Activated naive CD4-positive, alpha-beta T cell treated with anti-CD3 and anti-CD28 coated beads, Interleukin-2, amount 50 U/mL, for 16 hours (primary cell): ENCODE measurements at regions not wholly inside any gene's neighbourhood (a gene's known extent, or its start where the extent isn't known, plus 50 kb on each side); places are given as distances from the start of the nearest gene placed in this dataset.

Experiments used
- DNase-seq: peaks from one replicate; pipeline ENCODE4 v3.0.0-alpha.2; 2020

DNA sequence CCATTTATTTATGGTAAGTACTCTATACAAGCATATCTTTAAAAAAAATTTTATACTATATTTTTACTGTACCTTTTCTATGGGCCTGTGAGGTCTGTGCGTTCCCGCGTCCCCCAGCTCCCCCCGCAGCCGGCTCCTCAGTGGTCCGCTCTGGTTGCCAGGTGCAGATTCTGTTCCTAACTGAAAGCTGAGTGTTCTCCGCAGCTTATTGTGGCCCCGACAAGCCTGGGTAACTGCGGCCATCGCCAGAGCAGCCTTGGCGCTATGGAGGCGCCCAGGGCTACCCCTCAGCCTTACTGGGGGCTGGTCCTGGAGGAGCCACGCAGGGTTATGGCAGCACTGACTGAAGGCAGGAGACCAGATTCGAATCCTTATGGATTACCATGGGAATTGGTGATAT is 896.8 kb downstream of the PCDH17 start:
- DNase-seq = no peak

DNA sequence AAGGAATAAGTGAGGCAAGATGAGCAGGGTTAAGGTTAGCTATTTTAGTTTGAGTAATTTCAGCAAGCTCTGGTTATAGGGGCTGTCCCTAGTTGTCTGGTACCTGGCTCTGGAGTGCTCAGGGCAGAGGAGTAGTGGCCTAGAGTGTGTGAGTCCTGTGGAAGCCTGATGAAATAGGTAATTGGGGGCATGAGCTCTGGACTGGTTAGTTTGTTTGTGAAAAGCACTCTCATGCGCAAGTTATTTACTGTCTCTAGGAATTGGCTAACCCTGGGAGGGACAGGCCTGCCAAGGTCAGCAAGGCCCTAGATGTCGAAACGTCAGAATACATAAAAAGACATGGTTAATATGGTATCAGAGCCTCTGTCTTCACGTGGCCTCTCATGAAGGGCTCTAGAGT is 900.1 kb downstream of the PCDH17 start:
- DNase-seq = no peak

DNA sequence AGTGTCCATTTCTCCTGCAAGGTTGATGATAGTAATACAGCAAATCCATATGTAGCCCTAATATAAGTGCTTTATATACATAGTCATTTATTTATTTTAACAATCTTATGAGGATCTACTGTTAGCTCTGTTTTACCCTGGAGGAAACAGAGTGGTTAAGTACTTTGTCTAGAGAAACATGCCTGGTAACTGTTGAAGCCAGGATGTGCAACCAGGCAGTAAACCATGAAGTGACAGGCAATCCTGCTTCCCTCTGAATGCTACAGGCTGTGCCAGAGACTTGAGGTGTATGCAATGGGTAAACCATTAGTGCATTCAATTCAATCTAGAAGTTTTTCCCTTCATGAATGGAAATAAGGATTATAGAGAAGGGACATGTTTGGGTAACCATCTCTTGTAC is 911.0 kb downstream of the PCDH17 start:
- DNase-seq = no peak

DNA sequence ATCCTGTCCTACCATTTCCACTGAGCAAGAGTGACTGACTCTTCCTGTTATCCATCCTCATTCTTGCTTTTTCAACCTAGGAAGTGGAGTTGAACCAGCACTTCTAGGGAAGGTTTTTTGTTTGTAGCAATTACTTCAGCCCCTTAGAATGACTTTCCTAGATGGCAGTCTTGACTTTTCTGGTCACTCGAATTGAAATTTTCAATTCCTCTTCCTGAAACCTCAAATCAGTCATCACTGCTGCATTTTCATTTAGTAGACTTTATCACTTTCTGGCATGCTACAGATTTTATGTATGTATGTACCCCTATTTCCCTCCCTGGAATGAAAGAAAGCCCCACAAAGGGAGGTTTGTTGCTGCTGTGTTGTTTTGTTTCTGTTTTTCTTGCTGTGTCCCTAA is 915.9 kb downstream of the PCDH17 start:
- no peak for DNase-seq

DNA sequence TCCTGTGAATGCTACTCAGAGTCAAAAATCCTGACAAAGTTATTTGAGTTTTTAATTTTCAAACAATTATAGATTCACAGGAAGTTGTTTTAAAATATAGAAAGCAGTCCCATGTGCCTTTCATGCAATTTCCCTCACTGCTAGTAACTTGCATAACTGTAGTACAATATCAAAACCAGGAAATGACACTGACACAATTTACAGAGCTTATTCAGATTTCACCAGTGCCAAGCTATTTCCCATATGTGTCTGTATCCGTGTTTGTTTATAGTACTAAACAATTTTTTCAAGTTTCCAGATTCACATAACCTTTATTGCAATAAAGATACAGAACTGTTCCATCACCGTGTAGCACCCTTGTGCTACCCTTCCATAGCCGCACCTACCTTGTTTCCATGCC is 934.6 kb downstream of the PCDH17 start:
- DNase-seq = no peak

DNA sequence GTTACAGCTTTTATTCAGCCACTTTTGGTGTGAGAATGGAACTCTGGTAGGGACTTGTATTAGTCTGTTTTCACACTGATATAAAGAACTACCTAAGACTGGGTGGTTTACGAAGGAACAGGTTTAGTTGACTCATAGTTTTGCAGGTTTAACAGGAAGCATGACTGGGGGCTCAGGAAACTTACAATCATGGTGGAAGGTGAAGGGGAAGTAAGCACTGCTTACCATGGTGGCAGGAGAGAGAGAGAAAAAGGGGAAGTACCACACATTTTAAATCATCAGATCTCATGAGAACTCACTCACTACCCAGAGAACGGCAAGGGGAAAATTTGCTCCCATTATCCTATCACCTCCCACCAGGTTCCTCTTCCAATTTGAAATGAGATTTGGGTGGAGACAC is 942.2 kb downstream of the PCDH17 start:
- no peak for DNase-seq

DNA sequence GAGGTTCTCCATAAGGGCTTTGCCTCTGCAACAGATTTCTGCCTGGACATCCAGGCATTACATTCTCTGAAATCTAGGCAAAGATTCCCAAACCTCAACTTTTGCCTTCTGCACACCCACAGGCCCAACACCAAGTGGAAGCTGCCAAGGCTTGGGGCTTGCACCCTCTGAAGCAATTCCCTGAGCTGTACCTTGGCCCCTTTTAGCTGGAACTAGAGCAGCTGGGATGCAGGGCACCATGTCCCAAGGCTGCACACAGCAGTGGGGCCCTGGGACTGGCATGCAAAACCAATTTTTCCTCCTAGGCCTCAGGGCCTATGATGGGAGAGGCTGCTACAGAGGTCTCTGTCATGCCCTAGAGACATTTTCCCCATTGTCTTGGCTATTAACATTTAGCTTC is 943.2 kb downstream of the PCDH17 start:
- DNase-seq = no peak

DNA sequence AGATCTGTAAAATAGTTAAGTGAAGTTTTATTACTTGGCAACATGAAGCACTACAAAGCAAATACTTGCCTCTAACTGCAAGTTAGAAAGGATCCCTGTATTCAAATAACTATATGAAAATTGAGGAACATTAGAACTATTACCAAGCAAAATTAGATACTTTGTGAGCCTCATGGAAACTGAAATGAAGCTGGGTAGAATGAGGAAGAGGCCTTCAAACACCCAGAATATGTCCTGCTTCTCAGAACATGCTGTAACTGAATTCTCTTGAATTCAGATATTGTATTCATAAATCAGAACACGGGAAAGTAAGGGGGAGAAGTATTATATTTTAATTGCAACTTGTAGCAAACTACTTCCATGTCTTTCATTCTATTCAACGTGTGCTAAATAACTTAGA is 947.9 kb downstream of the PCDH17 start:
- no peak for DNase-seq

DNA sequence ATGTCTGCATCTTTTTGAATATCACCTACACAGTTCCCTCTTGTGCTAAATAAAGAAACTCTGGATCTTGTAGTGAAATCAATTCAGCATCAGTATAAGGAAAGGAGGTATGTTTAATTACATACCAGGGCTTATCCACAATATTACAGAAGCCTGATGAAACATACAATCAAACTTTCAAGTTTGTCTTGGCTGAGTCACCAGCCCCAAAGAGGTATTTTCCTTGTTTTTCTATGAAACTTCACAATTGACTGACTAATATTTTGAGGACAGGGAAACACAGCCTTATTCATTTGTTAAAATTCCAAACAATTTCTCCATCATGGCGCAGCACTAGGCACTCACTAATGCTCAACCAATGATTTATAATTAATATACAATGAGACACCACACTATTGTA is 952.4 kb downstream of the PCDH17 start:
- DNase-seq = no peak

DNA sequence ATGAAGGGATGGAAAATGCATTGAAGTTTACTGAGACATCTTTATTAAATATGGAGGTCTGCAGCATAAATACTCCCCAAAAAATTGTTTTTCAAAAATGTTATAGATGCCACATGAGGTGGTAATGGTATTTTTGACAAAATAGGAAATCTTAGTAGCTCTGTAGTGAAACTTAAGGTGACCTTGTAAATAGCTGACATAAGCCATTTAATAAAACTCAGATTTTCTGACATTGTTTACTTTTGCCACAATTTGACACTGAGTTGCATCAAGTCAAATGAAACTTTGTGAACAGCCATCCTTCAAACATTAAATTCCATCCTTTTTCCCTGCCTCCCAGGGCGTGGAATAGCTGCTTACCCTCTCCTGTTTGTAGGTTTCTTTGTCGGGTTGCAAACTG is 953.1 kb downstream of the PCDH17 start:
- DNase-seq = no peak

DNA sequence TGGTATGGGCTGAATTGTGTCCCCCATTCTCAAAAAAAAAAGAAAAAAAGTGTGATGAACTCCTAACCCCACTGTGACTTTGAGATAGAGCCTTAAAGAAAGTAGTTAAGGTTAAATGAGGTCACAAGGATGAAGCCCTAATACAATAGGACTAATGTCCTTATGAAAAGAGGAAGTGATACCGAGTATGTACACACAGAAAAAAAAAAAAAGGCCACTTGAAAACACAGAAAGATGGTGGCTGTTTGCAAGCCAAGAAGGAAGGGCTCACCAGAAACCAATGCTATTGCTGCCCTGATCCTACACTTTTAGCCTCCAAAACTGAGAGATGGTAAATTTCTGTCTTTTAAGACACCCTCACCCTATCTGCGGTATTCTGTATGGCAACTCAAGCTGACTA is 955.6 kb downstream of the PCDH17 start:
- DNase-seq = no peak

DNA sequence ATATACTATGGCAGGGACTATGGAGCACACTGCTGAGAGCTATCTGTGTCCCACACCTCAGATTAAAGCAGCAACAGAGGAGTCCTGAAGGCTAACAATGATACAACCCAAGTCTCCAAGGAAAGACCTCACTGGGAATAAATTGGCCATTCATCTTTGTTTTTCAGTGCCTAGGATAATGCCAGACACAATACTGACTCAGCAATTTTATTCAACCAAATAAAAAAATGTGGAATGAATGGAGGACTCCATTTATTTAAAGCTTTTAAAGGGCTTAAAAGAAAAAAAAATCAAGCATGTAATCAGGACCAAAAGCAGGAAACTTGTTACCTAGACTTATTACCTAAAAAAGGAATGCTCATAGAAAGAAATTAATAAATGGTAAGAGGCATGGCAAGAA is 960.5 kb downstream of the PCDH17 start:
- DNase-seq = no peak

DNA sequence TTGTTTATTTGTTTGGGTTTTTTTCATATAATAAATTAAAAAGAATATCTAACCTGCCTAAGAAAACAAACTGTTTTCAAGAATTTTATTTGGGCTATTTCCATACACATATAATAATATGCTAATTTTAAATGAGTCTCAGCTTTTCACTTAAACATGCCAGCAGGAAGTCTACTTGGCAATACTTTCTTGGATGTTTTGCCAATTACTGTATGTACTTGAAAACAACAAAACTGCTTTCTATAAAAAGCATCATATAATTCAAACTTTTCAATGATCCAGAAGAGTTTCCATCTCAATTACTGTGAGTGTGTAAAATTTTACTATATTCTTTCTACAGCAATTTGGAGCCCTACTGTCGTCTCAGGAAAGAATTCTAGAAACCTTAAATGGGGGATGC is 961.2 kb downstream of the PCDH17 start:
- no peak for DNase-seq

DNA sequence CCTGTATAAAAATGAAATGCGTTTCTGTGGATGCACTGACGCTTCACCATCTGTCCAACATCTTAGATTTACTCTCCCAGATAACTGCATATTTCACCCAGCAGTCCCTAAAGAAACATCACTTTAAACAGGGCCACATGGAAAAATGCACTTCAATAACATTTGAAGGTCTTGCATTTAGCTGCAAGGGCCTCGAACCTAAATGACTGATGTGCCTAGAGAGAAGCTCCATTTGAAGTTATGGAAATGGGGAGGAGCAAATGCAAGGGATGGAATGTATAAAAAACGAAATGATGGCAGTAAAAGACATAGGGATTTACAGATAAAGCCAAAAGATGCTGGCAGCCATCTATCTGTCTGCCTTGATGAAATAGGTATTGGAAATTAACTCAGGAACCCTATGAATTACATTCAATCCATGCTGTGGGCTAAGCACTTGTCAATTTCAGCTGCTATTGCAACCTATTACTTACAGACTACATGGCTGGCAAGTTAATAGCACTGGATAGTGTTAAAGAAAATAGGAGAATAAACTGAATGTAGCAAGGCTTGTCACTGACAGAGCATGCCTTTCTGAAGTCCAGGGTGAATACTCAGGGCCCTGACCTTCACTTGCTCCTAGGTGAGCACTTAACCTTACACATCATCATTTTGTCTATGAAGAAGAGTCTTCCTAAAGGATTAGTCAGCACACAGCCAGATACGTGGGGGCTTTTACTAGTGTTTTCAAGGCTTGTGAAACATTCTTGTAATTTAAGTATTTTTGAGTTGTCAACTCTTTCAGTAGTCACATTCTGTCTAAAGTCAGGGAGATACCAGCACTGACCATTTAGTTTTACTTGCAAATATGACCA is 963.4 kb downstream of the PCDH17 start:
- DNase-seq = no peak

DNA sequence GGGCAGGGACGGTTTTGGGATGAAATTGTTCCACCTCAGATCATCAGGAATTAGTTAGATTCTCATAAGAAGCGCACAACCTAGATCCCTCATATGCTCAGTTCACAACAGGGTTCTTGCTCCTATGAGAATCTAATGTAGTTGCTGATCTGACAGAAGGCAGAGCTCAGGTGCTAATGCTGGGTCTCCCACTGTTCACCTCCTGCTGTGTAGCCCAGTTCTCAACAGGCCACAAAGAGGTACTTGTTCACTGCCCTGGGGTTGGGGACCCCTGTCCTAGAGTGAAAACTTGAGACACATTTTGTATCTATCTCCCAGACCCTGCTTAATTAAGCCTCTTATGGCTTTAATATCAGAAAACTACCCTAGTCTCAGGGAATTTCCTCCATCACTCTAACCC is 966.0 kb downstream of the PCDH17 start:
- no peak for DNase-seq

DNA sequence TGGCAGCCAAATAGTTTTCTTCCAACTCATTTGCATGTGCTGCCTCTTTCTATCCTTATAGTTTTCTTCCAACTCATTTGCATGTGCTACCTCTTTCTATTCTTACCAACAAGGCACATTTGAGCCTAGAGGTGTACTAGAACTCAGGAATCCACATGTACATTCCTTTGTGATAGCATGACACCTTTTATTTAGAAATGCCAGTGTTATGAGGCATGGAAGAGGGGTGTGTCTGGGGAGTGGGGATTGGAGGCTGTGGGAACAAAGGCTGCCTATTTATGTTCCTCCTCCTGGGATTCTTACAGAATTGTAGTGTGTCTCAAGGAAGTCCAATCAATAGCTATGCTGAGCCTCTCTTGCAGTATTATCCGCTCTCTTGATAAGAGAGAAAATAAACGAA is 966.7 kb downstream of the PCDH17 start:
- DNase-seq = no peak

DNA sequence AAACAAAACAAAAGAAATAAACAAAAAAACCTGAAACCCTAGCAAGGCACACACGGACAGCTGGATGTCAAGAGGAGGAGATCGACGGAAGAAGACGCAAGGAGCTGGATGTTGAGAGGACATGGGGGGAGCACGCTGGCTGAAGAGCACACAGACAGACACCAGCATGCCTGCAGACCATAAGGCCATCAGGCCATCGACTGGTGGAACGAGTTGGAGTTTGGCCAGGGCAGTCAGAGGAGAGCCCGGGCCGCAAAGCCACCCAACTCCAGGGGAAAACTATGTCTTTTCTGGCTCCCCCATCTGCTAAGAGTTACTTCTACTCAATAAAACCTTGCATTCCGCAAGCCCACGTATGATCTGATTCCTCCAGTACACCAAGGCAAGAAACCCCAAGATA is 979.6 kb downstream of the PCDH17 start:
- no peak for DNase-seq

DNA sequence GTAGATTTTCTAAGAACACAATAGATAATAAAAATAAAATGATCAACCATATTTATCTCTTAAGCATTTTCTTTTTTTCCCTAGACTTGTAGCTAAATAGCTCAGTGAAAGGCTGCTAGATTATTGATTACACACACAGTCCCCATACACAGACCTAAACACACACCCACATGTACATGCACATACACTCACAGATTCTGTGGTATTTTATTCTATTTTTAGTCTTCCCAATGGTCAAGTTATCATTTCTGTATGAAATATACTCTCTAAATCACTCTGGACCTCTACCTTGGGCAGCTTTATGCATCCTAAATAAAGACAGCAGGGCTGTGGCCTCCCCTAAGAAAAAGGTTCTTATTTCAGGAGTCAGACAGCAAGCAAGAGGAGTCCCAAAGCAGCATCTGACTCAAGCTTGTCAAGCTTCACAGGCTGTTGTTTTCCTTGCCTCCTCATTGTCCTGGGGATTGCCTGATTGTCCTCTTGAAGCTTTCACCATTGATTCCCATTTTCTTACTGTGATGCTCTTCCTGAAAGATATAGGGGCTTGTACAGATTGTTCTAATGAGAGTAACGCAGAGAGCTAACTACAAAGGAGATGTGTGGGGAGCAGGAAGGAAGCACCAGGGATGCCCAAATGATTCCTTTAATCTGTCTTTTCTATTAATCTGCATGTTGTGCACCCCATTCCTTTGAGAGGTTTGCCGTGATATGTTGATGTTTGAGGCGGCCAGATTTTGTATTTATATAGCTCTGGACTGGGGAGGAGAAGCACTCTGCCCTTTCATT is 986.5 kb downstream of the PCDH17 start:
- DNase-seq = no peak

DNA sequence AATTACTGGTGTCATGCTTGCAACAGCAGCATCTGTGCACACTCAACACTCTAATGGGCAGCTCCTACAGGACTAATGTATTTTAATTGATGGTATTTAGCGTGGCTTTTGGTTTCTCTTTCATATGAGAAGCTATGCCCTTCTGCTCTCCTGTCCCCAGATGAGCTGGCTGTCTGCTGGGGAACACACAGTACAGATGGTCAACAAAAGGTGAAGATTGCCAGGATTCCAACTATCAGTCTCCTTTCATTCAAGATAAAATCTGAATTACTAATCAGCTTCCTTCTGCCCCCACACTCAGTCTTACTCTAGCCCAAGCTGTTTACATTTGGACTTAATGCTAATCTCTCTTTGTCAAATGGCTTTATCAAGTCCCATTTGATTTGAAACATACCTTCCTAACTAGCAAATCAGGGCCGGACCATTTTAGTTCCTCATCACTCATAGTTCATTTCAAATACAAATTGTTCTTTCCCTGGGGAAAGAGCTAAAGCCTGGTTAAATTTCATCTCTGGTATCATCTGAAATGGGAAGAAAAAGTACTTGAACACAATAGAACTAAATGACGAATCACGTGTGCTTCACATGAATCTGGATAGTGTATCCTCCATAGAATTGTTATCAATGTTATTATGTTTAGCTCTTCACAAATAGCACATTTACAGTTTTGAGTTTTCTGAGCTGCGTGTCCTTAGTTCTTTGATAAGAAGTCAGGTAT is 988.0 kb downstream of the PCDH17 start:
- no peak for DNase-seq

DNA sequence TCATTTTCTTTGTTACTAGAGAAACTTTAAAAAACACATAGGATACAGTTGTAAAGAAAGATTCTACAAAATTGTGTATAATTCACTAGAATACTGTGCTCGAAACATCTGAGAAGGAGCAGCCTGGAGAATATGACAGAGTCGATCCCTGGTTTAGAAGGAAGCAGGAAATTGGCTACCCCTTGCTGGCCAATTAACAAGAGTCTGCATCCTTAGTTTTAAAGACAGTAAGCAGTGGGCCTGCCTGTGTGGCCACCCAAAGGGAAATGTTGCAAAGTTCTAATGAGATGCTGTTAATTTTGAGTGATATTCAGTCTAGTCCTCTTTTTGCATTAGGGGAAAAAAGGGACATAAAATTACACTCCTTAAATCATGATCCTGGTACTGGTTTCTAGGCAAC is 988.6 kb downstream of the PCDH17 start:
- no peak for DNase-seq

DNA sequence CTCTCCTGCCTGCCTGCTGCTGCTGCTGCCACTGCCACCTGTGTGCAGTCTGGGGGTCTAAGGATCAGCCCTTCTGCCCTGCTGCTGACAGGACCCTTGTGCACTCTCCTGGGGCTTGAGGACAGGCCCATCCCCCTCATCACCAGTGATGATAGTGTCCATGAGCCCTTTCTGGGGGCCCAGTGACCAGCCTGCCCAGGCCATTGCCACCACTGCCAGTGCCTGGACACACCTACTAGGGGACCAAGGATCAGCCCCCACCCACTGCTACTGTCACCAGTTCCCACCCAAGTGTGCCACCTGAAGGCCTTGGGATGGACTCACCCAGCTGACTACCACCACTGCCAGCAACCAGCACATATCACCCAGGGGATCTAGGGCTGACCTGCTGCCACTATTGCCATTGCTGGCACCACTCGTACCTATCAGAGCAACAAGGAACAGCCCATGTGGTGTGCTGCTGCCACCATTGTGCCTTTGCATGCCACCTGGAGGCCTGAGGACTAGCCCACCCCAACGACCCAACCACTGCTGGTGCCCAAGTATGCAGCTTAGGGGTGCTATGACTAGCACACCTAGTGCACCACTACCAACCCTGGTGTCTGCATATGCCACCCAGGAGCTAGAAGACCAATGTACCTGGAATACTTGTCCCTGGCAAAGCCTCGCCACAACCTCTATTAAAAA is 994.3 kb downstream of the PCDH17 start:
- DNase-seq = no peak

DNA sequence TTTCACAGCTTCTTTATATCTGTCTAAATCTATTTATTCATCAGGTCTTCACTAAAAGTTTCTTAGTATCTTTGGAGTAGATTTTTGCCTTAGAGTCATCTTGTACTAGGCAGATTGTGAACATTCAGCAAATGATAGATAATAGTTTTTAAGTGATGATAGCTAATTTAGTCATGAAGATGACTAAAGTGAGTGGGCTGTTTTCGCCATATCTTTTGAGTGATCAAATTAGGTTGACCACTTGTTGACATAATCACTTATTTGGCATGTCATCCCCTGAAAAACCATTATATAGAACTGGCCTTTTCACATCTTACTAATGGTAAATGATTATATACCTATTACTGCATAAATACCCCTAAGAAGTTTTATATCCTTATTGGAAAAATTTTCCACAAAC is 999.2 kb downstream of the PCDH17 start:
- no peak for DNase-seq

DNA sequence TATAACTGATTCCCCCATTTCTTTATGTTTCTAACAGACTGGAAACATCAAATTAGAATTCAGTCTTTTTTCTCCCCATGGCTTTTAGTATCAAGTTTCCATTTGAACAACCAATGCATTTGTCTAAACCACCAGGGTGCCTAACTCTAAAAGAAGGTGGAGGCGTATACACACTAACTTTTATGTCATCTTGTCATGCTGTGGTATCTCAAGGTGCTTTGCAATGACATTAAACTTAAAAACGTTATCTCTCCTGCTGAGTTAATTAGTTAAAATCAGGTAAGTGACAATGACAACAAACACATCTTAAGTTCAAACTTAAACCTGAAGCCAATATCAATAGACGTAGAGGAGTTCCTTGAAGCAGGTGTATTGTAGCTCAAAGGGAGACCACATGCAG is 1001.7 kb downstream of the PCDH17 start:
- no peak for DNase-seq
